ENCODE measurements at regions not wholly inside any gene's neighbourhood (a gene's known extent, or its start where the extent isn't known, plus 50 kb on each side); places are given as distances from the start of the nearest gene placed in this dataset.

GRCh38 chr20:40782043-40782368, 93.0 kb upstream of the MAFB start:
- no peak for DNase-seq
- Histone ChIP-seq H3K4me1 (peaks cover 5% of the 10 kb centered on the region), H3K4me3 (no peak overlapping the region), H3K9me3 (no peaks in the 10 kb centered on the region), H3K27me3 (no peaks in the 10 kb centered on the region), H3K36me3 (ENCODE audit: low read depth, missing control alignments) (no peaks in the 10 kb centered on the region), H3K27ac (no peak overlapping the region)
- intact Hi-C loops (cut with DNase I; ENCODE audit: low total_unique reads), result no loop called here
- TF ChIP-seq POLR2A (IDR thresholded peaks at IDR 0.05), result no peak
- TF ChIP-seq, protein P1, sequence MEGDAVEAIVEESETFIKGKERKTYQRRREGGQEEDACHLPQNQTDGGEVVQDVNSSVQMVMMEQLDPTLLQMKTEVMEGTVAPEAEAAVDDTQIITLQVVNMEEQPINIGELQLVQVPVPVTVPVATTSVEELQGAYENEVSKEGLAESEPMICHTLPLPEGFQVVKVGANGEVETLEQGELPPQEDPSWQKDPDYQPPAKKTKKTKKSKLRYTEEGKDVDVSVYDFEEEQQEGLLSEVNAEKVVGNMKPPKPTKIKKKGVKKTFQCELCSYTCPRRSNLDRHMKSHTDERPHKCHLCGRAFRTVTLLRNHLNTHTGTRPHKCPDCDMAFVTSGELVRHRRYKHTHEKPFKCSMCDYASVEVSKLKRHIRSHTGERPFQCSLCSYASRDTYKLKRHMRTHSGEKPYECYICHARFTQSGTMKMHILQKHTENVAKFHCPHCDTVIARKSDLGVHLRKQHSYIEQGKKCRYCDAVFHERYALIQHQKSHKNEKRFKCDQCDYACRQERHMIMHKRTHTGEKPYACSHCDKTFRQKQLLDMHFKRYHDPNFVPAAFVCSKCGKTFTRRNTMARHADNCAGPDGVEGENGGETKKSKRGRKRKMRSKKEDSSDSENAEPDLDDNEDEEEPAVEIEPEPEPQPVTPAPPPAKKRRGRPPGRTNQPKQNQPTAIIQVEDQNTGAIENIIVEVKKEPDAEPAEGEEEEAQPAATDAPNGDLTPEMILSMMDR (IDR thresholded peaks at IDR 0.05), result no peak
- 73 to 78% methylated on average over 11 of the region's 11 CpGs for WGBS, 2 donors

GRCh38 chr20:40785346-40785745, 96.3 kb upstream of the MAFB start:
- TF ChIP-seq, protein P1 (IDR thresholded peaks at IDR 0.05), result no peak
- no peak for TF ChIP-seq POLR2A (IDR thresholded peaks at IDR 0.05)
- Histone ChIP-seq H3K4me3 (no peak overlapping the region), H3K27me3 (no peaks in the 10 kb centered on the region), H3K4me1 (peaks cover 5% of the 10 kb centered on the region), H3K27ac (no peak overlapping the region), H3K9me3 (no peaks in the 10 kb centered on the region), H3K36me3 (ENCODE audit: low read depth, missing control alignments) (no peaks in the 10 kb centered on the region)
- whole genome bisulfite sequencing, 2 donors, result 83 to 85% methylated on average over 3 of the region's 3 CpGs
- DNase-seq, result no peak
- intact Hi-C loops (cut with DNase I; ENCODE audit: low total_unique reads), result no loop called here

DNA sequence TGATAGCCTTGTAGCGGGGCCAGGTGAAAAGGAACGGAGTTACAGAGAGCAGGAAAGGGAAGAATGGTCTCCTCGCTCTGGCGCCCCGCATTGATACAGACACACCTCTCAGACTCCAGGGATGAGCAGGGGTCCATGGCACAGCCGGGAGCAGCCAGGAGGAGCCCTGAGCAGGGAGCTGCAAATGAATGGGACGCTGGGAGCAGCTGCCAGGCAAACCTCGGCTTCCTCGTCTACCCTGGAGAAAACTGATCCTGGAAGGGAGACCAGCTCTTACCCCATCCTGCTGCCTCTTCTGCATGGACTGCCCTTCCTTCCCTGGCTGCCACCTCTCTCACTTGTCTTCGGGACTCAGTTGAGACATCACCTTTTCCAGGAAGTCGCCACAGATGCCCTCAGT, 97.3 kb upstream of the MAFB start:
- 78 to 90% methylated on average over 10 to 11 of the region's 11 CpGs for WGBS, 2 donors
- no peaks in the 10 kb centered on the region for H3K27me3 ChIP-seq
- no peak for DNase-seq
- H3K27ac ChIP-seq, result no peak overlapping the region
- no peaks in the 10 kb centered on the region for H3K36me3 ChIP-seq (ENCODE audit: low read depth, missing control alignments)
- TF ChIP-seq POLR2A (IDR thresholded peaks at IDR 0.05), result no peak
- TF ChIP-seq, protein P1 (IDR thresholded peaks at IDR 0.05), result no peak
- intact Hi-C loops (cut with DNase I; ENCODE audit: low total_unique reads), result no loop called here
- H3K9me3 ChIP-seq, result no peaks in the 10 kb centered on the region
- peaks cover 1% of the 10 kb centered on the region for H3K4me1 ChIP-seq
- no peak overlapping the region for H3K4me3 ChIP-seq

GRCh38 chr20:40787941-40788340, 98.9 kb upstream of the MAFB start:
- intact Hi-C loops (cut with DNase I; ENCODE audit: low total_unique reads), result no loop called here
- no peak for TF ChIP-seq POLR2A (IDR thresholded peaks at IDR 0.05)
- TF ChIP-seq, protein P1 (IDR thresholded peaks at IDR 0.05), result no peak
- H3K4me1 ChIP-seq, result no peaks in the 10 kb centered on the region
- no peaks in the 10 kb centered on the region for H3K27me3 ChIP-seq
- H3K4me3 ChIP-seq, result no peak overlapping the region
- no peak overlapping the region for H3K27ac ChIP-seq
- 55 to 60% methylated on average over 5 of the region's 5 CpGs for WGBS, 2 donors
- no peaks in the 10 kb centered on the region for H3K9me3 ChIP-seq
- DNase-seq, result no peak
- no peaks in the 10 kb centered on the region for H3K36me3 ChIP-seq (ENCODE audit: low read depth, missing control alignments)

DNA sequence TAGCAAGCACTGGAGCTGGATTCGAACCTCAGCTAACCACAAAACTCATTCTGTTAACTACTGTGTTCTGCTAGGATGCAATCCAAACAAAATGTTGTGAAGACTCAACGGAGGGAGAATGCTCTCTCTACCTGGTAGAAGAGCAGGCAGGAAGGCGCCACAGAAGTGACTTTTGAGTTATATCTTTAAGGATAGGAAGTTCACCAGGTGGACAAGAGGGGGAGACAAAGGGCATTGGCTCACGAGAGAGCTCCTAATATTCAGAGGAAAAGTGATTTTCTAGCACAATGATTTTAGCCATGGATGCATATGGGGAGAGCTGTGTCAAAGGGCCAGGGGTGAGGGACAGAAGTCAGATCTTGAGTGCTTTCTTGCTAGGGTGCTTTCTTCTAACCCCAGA, 108.4 kb upstream of the MAFB start:
- Histone ChIP-seq H3K4me1 (no peaks in the 10 kb centered on the region), H3K9me3 (no peaks in the 10 kb centered on the region), H3K36me3 (ENCODE audit: low read depth, missing control alignments) (no peaks in the 10 kb centered on the region), H3K27ac (no peak overlapping the region), H3K4me3 (no peak overlapping the region), H3K27me3 (no peaks in the 10 kb centered on the region)
- no peak for DNase-seq
- WGBS, 2 donors, result 72% methylated on average over 4 of the region's 4 CpGs
- TF ChIP-seq POLR2A (IDR thresholded peaks at IDR 0.05), result no peak
- TF ChIP-seq, protein P1 (IDR thresholded peaks at IDR 0.05), result peak in 2 of 3 experiments; percentile 9 to 29
- intact Hi-C loops (cut with DNase I; ENCODE audit: low total_unique reads), result no loop called here

Measured in testis (tissue), 2 donors.